ENCODE measurements at regions not wholly inside any gene's neighbourhood (a gene's known extent, or its start where the extent isn't known, plus 50 kb on each side); places are given as distances from the start of the nearest gene placed in this dataset.

DNA sequence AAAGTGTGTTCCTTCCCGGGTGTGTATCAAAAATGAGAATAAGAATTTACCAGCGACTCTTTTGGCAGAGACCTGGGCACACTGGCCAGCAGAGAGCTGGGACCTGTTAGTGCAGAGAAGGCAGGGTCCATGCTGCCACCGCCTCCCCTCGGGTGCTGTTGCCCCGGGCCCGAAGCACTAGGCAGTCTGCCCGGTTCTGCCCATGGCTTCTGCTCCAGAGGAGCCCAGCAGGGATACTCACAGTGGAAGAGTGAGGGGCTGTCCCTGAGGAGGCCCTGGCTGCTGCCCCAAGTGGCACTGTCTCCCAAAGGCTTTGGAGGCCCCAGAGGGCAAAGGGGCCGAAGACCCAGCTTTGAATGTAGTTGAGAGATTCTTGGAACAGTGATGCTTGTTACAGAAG is 80.5 kb downstream of the MIS18A start:
- 82% methylated on average over 4 of the region's 8 CpGs for WGBS (ENCODE audit: insufficient coverage)
- Histone ChIP-seq H3K27ac (ENCODE audit: low read length) (no peak overlapping the region), H3K27me3 (ENCODE audit: control insufficient read depth, insufficient read depth, low read length) (no peaks in the 10 kb centered on the region), H3K9me3 (replicated peaks; ENCODE audit: control insufficient read depth, low read depth, low read length) (no peaks in the 10 kb centered on the region), H3K36me3 (ENCODE audit: control insufficient read depth, insufficient read depth, low read length) (no peaks in the 10 kb centered on the region), H3K4me1 (ENCODE audit: control insufficient read depth, insufficient read depth, low read length) (peaks cover 14% of the 10 kb centered on the region), H3K4me3 (ENCODE audit: low read length) (no peak overlapping the region)
- DNase-seq: no peak

- H3K27ac ChIP-seq (ENCODE audit: low read length): no peak overlapping the region
- no peak overlapping the region for H3K4me3 ChIP-seq (ENCODE audit: low read length)
- H3K4me1 ChIP-seq (ENCODE audit: control insufficient read depth, insufficient read depth, low read length): peaks cover 14% of the 10 kb centered on the region
- no peaks in the 10 kb centered on the region for H3K36me3 ChIP-seq (ENCODE audit: control insufficient read depth, insufficient read depth, low read length)
- H3K9me3 ChIP-seq (replicated peaks; ENCODE audit: control insufficient read depth, low read depth, low read length): no peaks in the 10 kb centered on the region
- no peaks in the 10 kb centered on the region for H3K27me3 ChIP-seq (ENCODE audit: control insufficient read depth, insufficient read depth, low read length)
- DNase-seq: peak; percentile 27
- 20% methylated on average over 1 of the region's 2 CpGs for WGBS (ENCODE audit: insufficient coverage)
Measured at GRCh38 chr21:32197896-32198295, 81.0 kb downstream of the MIS18A start.

GRCh38 chr21:32196001-32196400 is 82.8 kb downstream of the MIS18A start:
- no peak overlapping the region for H3K27ac ChIP-seq (ENCODE audit: low read length)
- no peak for DNase-seq
- H3K4me3 ChIP-seq (ENCODE audit: low read length): no peak overlapping the region
- H3K36me3 ChIP-seq (ENCODE audit: control insufficient read depth, insufficient read depth, low read length): no peaks in the 10 kb centered on the region
- peaks cover 14% of the 10 kb centered on the region for H3K4me1 ChIP-seq (ENCODE audit: control insufficient read depth, insufficient read depth, low read length)
- 100% methylated on average over 2 of the region's 4 CpGs for WGBS (ENCODE audit: insufficient coverage)
- H3K9me3 ChIP-seq (replicated peaks; ENCODE audit: control insufficient read depth, low read depth, low read length): no peaks in the 10 kb centered on the region
- no peaks in the 10 kb centered on the region for H3K27me3 ChIP-seq (ENCODE audit: control insufficient read depth, insufficient read depth, low read length)

GRCh38 chr21:32193098-32193465 is 85.8 kb downstream of the MIS18A start:
- no peak overlapping the region for H3K27ac ChIP-seq (ENCODE audit: low read length)
- peaks cover 5% of the 10 kb centered on the region for H3K4me1 ChIP-seq (ENCODE audit: control insufficient read depth, insufficient read depth, low read length)
- H3K27me3 ChIP-seq (ENCODE audit: control insufficient read depth, insufficient read depth, low read length): no peaks in the 10 kb centered on the region
- no peaks in the 10 kb centered on the region for H3K36me3 ChIP-seq (ENCODE audit: control insufficient read depth, insufficient read depth, low read length)
- DNase-seq: no peak
- WGBS (ENCODE audit: insufficient coverage): 80% methylated on average over 2 of the region's 7 CpGs
- H3K4me3 ChIP-seq (ENCODE audit: low read length): no peak overlapping the region
- no peaks in the 10 kb centered on the region for H3K9me3 ChIP-seq (replicated peaks; ENCODE audit: control insufficient read depth, low read depth, low read length)

DNA sequence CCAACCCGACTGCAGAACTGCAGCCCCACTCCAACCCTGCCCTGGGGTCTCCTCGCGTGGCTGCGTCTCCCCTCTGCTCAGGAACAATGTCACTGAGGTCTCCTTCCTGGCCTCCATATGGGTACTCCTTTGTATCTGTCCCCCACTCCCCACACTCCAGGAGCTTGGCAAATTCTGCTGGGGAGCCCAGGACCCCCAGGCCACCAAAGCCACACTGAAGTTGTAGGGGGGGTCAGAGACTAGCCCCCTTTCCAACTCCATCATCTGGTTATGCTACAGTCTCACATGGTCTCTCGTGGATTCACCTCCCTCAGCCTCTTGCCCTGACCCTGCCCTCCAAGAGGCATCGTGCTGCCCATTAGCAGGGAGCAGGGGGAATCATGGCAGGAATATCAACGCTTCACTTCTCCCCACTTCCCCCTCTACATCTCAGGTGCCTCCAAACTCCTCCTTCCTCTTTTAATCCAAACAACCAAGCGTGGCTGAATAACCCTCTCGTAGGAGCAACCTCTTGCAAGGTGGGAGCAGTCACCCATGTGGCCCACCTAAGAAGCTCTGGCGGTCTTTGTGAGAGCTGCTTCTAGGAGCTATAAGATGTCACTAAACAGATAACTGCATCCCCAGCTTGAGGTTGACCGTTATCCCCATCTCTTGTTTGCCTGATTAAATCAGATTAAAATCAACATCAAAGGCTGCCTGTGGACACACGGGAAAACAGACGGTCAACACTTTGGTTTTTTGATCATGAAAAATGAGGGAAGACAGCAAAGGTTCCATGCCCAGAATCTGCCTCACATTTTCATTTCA is 86.4 kb downstream of the MIS18A start:
- 85% methylated on average over 11 of the region's 13 CpGs for WGBS (ENCODE audit: insufficient coverage)
- H3K4me1 ChIP-seq (ENCODE audit: control insufficient read depth, insufficient read depth, low read length): peaks cover 2% of the 10 kb centered on the region

GRCh38 chr21:32190493-32191144 is 88.2 kb downstream of the MIS18A start:
- H3K4me3 ChIP-seq (ENCODE audit: low read length): no peak overlapping the region
- no peak overlapping the region for H3K27ac ChIP-seq (ENCODE audit: low read length)
- peaks cover 5% of the 10 kb centered on the region for H3K4me1 ChIP-seq (ENCODE audit: control insufficient read depth, insufficient read depth, low read length)
- no peaks in the 10 kb centered on the region for H3K36me3 ChIP-seq (ENCODE audit: control insufficient read depth, insufficient read depth, low read length)
- no peaks in the 10 kb centered on the region for H3K27me3 ChIP-seq (ENCODE audit: control insufficient read depth, insufficient read depth, low read length)
- no CpG with 5 or more reads among the region's 9 CpGs for WGBS (ENCODE audit: insufficient coverage)
- no peaks in the 10 kb centered on the region for H3K9me3 ChIP-seq (replicated peaks; ENCODE audit: control insufficient read depth, low read depth, low read length)
- no peak for DNase-seq

More for the DNA sequence above, 86.4 kb downstream of the MIS18A start:
- H3K4me3 ChIP-seq (ENCODE audit: low read length): no peak overlapping the region
- H3K9me3 ChIP-seq (replicated peaks; ENCODE audit: control insufficient read depth, low read depth, low read length): no peaks in the 10 kb centered on the region
- H3K36me3 ChIP-seq (ENCODE audit: control insufficient read depth, insufficient read depth, low read length): no peaks in the 10 kb centered on the region
- H3K27ac ChIP-seq (ENCODE audit: low read length): no peak overlapping the region
- no peaks in the 10 kb centered on the region for H3K27me3 ChIP-seq (ENCODE audit: control insufficient read depth, insufficient read depth, low read length)
- no peak for DNase-seq

- WGBS (ENCODE audit: insufficient coverage): 81% methylated on average over 3 of the region's 5 CpGs
- Histone ChIP-seq H3K27me3 (ENCODE audit: control insufficient read depth, insufficient read depth, low read length) (no peaks in the 10 kb centered on the region), H3K4me1 (ENCODE audit: control insufficient read depth, insufficient read depth, low read length) (peaks cover 5% of the 10 kb centered on the region), H3K36me3 (ENCODE audit: control insufficient read depth, insufficient read depth, low read length) (no peaks in the 10 kb centered on the region), H3K27ac (ENCODE audit: low read length) (no peak overlapping the region), H3K4me3 (ENCODE audit: low read length) (no peak overlapping the region), H3K9me3 (replicated peaks; ENCODE audit: control insufficient read depth, low read depth, low read length) (no peaks in the 10 kb centered on the region)
- DNase-seq: no peak
Measured at GRCh38 chr21:32189688-32190483, 89.0 kb downstream of the MIS18A start.

DNA sequence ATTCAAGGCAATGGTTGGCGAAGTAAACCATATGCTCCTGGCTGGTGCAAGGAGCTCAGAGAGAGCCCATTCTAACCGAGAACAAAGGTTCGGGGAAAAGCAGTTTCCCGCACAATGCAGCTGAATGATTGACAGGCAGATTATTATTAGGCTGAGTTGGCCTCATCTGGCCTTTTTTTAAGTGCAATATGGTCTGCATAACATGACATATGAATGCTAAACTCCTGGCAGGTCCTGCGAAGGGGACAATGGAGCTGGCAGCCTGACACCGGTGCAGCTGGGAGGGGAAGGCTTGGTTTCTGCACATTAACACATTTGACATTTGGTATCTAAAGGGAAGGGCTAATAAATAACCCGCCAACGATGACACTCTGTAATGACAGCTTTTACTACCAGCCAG is 92.0 kb downstream of the MIS18A start:
- Histone ChIP-seq H3K27me3 (ENCODE audit: control insufficient read depth, insufficient read depth, low read length) (no peaks in the 10 kb centered on the region), H3K4me3 (ENCODE audit: low read length) (no peak overlapping the region), H3K36me3 (ENCODE audit: control insufficient read depth, insufficient read depth, low read length) (no peaks in the 10 kb centered on the region), H3K9me3 (replicated peaks; ENCODE audit: control insufficient read depth, low read depth, low read length) (no peaks in the 10 kb centered on the region), H3K27ac (ENCODE audit: low read length) (no peak overlapping the region), H3K4me1 (ENCODE audit: control insufficient read depth, insufficient read depth, low read length) (peaks cover 5% of the 10 kb centered on the region)
- DNase-seq: peak; percentile 20
- 58% methylated on average over 6 of the region's 8 CpGs for WGBS (ENCODE audit: insufficient coverage)

DNA sequence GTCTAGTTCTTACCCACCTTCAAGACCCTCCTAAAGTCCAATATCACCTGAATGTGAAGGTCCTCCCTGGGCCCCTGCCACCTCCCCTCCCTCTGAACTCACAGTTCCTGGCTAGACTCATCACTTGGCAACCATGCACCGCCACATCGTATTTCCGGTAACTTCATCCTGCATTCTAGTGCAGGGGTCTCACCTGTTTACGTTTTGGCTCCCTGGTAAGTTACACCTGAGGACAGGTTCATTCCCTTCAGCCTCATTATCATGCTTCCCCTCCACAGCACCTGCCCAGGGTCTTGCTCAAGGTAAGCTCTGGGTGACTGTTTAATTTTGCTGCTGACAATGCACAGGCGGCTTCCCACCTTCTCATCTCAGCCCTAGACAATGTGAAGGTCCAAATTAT is 93.1 kb downstream of the MIS18A start:
- WGBS (ENCODE audit: insufficient coverage): 90% methylated on average over 5 of the region's 5 CpGs
- DNase-seq: no peak
- Histone ChIP-seq H3K9me3 (replicated peaks; ENCODE audit: control insufficient read depth, low read depth, low read length) (no peaks in the 10 kb centered on the region), H3K4me1 (ENCODE audit: control insufficient read depth, insufficient read depth, low read length) (peaks cover 5% of the 10 kb centered on the region), H3K27ac (ENCODE audit: low read length) (no peak overlapping the region), H3K36me3 (ENCODE audit: control insufficient read depth, insufficient read depth, low read length) (no peaks in the 10 kb centered on the region), H3K4me3 (ENCODE audit: low read length) (no peak overlapping the region), H3K27me3 (ENCODE audit: control insufficient read depth, insufficient read depth, low read length) (no peaks in the 10 kb centered on the region)

DNA sequence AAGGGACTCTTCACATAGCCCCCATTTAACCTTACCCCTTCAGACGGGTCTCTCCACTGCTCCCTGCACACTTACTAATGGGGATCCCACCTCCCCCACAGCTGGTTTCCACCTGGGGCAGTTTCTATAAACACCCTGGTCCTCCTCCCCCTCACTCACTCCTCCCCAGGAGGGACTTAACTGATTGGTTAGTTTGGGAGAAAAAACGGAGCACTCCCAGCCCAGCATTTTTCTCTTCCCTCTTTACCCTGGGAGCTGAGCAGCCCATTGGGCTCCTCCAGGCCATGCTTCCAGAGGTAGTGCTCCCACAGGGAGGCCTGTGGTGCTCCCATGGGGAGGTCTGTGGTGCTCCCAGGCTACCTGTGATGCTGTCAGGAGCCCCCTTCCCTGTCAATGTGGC is 93.7 kb downstream of the MIS18A start:
- Histone ChIP-seq H3K9me3 (replicated peaks; ENCODE audit: control insufficient read depth, low read depth, low read length) (no peaks in the 10 kb centered on the region), H3K4me1 (ENCODE audit: control insufficient read depth, insufficient read depth, low read length) (peaks cover 5% of the 10 kb centered on the region), H3K4me3 (ENCODE audit: low read length) (no peak overlapping the region), H3K27ac (ENCODE audit: low read length) (no peak overlapping the region), H3K27me3 (ENCODE audit: control insufficient read depth, insufficient read depth, low read length) (no peaks in the 10 kb centered on the region), H3K36me3 (ENCODE audit: control insufficient read depth, insufficient read depth, low read length) (no peaks in the 10 kb centered on the region)
- 78% methylated on average over 1 of the region's 2 CpGs for WGBS (ENCODE audit: insufficient coverage)
- no peak for DNase-seq
